ENCODE measurements at regions not wholly inside any gene's neighbourhood (a gene's known extent, or its start where the extent isn't known, plus 50 kb on each side); places are given as distances from the start of the nearest gene placed in this dataset.

DNA sequence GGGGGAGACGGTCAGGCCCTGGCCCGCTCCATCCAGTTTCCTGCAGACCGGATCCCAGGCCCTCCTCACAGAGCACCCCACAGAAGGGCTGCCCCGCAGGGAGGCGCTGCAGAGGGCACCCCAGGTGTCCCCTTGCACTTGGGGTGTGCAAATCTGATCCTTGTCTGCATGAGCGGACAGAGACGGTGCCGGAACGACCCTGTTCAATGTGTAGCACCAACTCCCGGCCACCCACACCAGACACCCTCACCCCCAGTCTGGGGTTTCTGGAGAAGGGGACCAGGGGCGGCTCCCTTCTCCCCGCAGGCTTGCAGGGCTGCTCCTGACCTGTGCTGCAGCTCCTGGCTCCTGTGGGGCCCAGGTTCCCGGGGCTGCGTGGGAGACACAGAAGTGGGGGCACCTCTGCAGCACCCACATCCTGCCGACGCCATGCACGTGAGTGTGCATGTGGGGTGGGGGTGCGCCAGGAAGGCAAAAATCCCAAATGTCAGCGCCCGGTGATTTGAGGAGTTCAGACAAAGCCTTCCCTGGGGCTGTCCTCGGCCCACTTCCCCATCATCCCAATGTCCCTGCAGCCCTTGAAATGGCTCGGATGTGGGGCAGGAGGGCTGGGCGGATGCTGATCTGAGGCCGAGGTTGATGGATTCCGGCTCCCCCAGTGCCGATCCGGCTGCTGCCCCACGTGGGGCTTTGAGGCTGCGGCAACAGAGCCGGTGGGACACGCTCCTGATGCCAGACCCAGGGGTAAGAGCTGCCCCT is 85.3 kb upstream of the BHLHE23 start:
- TF ChIP-seq POLR2A (IDR thresholded peaks at IDR 0.05) (no peak), POLR2AphosphoS5 (IDR thresholded peaks at IDR 0.05) (no peak)
- TF ChIP-seq, protein P1, sequence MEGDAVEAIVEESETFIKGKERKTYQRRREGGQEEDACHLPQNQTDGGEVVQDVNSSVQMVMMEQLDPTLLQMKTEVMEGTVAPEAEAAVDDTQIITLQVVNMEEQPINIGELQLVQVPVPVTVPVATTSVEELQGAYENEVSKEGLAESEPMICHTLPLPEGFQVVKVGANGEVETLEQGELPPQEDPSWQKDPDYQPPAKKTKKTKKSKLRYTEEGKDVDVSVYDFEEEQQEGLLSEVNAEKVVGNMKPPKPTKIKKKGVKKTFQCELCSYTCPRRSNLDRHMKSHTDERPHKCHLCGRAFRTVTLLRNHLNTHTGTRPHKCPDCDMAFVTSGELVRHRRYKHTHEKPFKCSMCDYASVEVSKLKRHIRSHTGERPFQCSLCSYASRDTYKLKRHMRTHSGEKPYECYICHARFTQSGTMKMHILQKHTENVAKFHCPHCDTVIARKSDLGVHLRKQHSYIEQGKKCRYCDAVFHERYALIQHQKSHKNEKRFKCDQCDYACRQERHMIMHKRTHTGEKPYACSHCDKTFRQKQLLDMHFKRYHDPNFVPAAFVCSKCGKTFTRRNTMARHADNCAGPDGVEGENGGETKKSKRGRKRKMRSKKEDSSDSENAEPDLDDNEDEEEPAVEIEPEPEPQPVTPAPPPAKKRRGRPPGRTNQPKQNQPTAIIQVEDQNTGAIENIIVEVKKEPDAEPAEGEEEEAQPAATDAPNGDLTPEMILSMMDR (IDR thresholded peaks at IDR 0.05) = no peak
